CD4-positive, alpha-beta T cell treated with Interleukin-1 beta for 1 hour (primary cell): ENCODE measurements at regions not wholly inside any gene's neighbourhood (a gene's known extent, or its start where the extent isn't known, plus 50 kb on each side); places are given as distances from the start of the nearest gene placed in this dataset.
"Not testable (repeated sequence)": the region's sequence is repeated elsewhere in the genome, so short reads cannot be mapped to it uniquely, and the experiment has no call there.

Experiments
- DNase-seq, 2 donors: peaks; one replicate each; pipeline ENCODE4 v3.0.0-alpha.2; 2020 to 2022

- no peak for DNase-seq
Observed at GRCh38 chr9:115838417-115838816, 315.2 kb upstream of the PAPPA start.

GRCh38 chr9:115844433-115844832 lies 309.2 kb upstream of the PAPPA start:
- DNase-seq: not testable (repeated sequence)

- no peak for DNase-seq
Observed at GRCh38 chr9:115845648-115846312, 307.8 kb upstream of the PAPPA start.

- DNase-seq: no peak
Observed at GRCh38 chr9:115847216-115847615, 306.4 kb upstream of the PAPPA start.

- no peak for DNase-seq
Observed at GRCh38 chr9:115849679-115850412, 303.7 kb upstream of the PAPPA start.

GRCh38 chr9:115850548-115851304 lies 302.9 kb upstream of the PAPPA start:
- DNase-seq: no peak

- DNase-seq: no peak
Observed at GRCh38 chr9:115855458-115856133, 298.0 kb upstream of the PAPPA start.

- DNase-seq: not testable (repeated sequence)
Observed at GRCh38 chr9:115858421-115858820, 295.2 kb upstream of the PAPPA start.

- DNase-seq: no peak
Observed at GRCh38 chr9:115862021-115862420, 291.6 kb upstream of the PAPPA start.

- no peak for DNase-seq
Observed at GRCh38 chr9:115864581-115864980, 289.0 kb upstream of the PAPPA start.

- no peak for DNase-seq
Observed at GRCh38 chr9:115867326-115867725, 286.3 kb upstream of the PAPPA start.

GRCh38 chr9:115877852-115878438 lies 275.6 kb upstream of the PAPPA start:
- DNase-seq: no peak

GRCh38 chr9:115879451-115879850 lies 274.1 kb upstream of the PAPPA start:
- no peak for DNase-seq

- no peak for DNase-seq
Observed at GRCh38 chr9:115880221-115880885, 273.2 kb upstream of the PAPPA start.

GRCh38 chr9:115882911-115883310 lies 270.7 kb upstream of the PAPPA start:
- no peak for DNase-seq

GRCh38 chr9:115883467-115884329 lies 269.9 kb upstream of the PAPPA start:
- DNase-seq: no peak

GRCh38 chr9:115884846-115885245 lies 268.7 kb upstream of the PAPPA start:
- no peak for DNase-seq

- no peak for DNase-seq
Observed at GRCh38 chr9:115888131-115888530, 265.5 kb upstream of the PAPPA start.

GRCh38 chr9:115891929-115892328 lies 261.7 kb upstream of the PAPPA start:
- DNase-seq: no peak

- DNase-seq: not testable (repeated sequence)
Observed at GRCh38 chr9:115898478-115898877, 255.1 kb upstream of the PAPPA start.

- no peak for DNase-seq
Observed at GRCh38 chr9:115900698-115901097, 252.9 kb upstream of the PAPPA start.
